ENCODE measurements at regions not wholly inside any gene's neighbourhood (a gene's known extent, or its start where the extent isn't known, plus 50 kb on each side); places are given as distances from the start of the nearest gene placed in this dataset.

- TF ChIP-seq POLR2A (IDR thresholded peaks at IDR 0.05): no peak
- TF ChIP-seq, protein P1, sequence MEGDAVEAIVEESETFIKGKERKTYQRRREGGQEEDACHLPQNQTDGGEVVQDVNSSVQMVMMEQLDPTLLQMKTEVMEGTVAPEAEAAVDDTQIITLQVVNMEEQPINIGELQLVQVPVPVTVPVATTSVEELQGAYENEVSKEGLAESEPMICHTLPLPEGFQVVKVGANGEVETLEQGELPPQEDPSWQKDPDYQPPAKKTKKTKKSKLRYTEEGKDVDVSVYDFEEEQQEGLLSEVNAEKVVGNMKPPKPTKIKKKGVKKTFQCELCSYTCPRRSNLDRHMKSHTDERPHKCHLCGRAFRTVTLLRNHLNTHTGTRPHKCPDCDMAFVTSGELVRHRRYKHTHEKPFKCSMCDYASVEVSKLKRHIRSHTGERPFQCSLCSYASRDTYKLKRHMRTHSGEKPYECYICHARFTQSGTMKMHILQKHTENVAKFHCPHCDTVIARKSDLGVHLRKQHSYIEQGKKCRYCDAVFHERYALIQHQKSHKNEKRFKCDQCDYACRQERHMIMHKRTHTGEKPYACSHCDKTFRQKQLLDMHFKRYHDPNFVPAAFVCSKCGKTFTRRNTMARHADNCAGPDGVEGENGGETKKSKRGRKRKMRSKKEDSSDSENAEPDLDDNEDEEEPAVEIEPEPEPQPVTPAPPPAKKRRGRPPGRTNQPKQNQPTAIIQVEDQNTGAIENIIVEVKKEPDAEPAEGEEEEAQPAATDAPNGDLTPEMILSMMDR (IDR thresholded peaks at IDR 0.05): peak in 1 of 3 donors; percentile 14
- no peak for TF ChIP-seq EP300 (IDR thresholded peaks at IDR 0.05)
These were observed 174.1 kb downstream of the BMP7 start for GRCh38 chr20:57092112-57092899.
